Stomach (tissue), 8 donors: ENCODE measurements at regions not wholly inside any gene's neighbourhood (a gene's known extent, or its start where the extent isn't known, plus 50 kb on each side); places are given as distances from the start of the nearest gene placed in this dataset.

Experiments used
- DNase-seq, 2 donors: peaks; one replicate each; pipeline versions ENCODE4 v3.0.0 to v3.0.0-alpha.2; 2013 to 2019
- H3K27ac ChIP-seq, 5 donors: fragments of 200-600 bp in 4 of 5; sonication (generic) in 4 of 5; one replicate each; pipeline ENCODE4 v1.5.1; 2013 to 2019; ENCODE audit warnings: mild to moderate bottlenecking in 1 of 5, moderate library complexity in 1 of 5
- H3K27me3 ChIP-seq, 3 donors: fragments of 200-600 bp; sonication (generic); one replicate each; pipeline ENCODE4 v1.5.1; 2017 to 2019; ENCODE audit warnings: mixed run types in 1 of 3
- H3K36me3 ChIP-seq, 4 donors: fragments of 200-600 bp; sonication (generic); 1 replicate in 3 of 4; 2 replicates in 1 of 4; pipeline ENCODE4 v1.5.1; 2016 to 2019
- H3K4me1 ChIP-seq, 4 donors: fragments of 200-600 bp; sonication (generic); one replicate each; pipeline ENCODE4 v1.5.1; 2016 to 2019
- H3K4me3 ChIP-seq, 4 donors: fragments of 200-600 bp; sonication (generic) in 3 of 4; one replicate each; pipeline ENCODE4 v1.5.1; 2016 to 2019; ENCODE audit warnings: mild to moderate bottlenecking in 1 of 4
- H3K9me3 ChIP-seq, 4 donors: fragments of 200-600 bp; sonication (generic); one replicate each; pipeline ENCODE4 v1.5.1; 2016 to 2019
- CTCF ChIP-seq, 7 experiments: fragments of 450-650 bp in 4 of 7; fragments of 200-600 bp in 3 of 7; sonication (generic) in 3 of 7; IDR thresholded peaks; one replicate each; pipeline ENCODE4 v1.5.1; 2016 to 2019; ENCODE audit warnings: antibody characterized with exemption in 7 of 7, control low read depth in 2 of 7, mild to moderate bottlenecking in 1 of 7
- EP300 ChIP-seq: sonication (generic); formaldehyde crosslinking; IDR thresholded peaks from one replicate; pipeline ENCODE4 v1.6.1; 2017; ENCODE audit warnings: antibody characterized with exemption
- POLR2A ChIP-seq, 4 donors: fragments of 450-650 bp; IDR thresholded peaks; one replicate each; pipeline ENCODE4 v1.6.1; 2016; ENCODE audit warnings: antibody characterized with exemption in 4 of 4, control low read depth in 2 of 4, mild to moderate bottlenecking in 1 of 4, moderate library complexity in 1 of 4
- POLR2AphosphoS5 ChIP-seq, 3 donors: sonication (generic); formaldehyde crosslinking; IDR thresholded peaks; one replicate each; pipeline ENCODE4 v1.6.1; 2016; ENCODE audit warnings: antibody characterized with exemption in 3 of 3
- WGBS, 5 donors: extraction: QIAGEN DNeasy Blood & Tissue Kit in 3 of 5; methylation state at CpG; one replicate each; pipeline versions ENCODE4 v1.1.5 to v1.1.7; 2013 to 2018; 5-methylcytosine and 5-hydroxymethylcytosine counted together
- intact Hi-C: fragments of 100-400 bp; cut with DNase I; formaldehyde crosslinking; loops from one replicate; pipeline ENCODE4 v1.15.1; 2023; ENCODE audit warnings: low total_unique reads
- donor health status: healthy with polysubstance abuse.
- donor health status: Bipolar disorder and iron deficiency.
- donor health status: healthy.

GRCh38 chr9:11340654-11341053, 727.9 kb upstream of the PTPRD start:
- intact Hi-C loops = no loop called here
- no peaks in the 10 kb centered on the region for H3K36me3 ChIP-seq
- H3K4me1 ChIP-seq = no peaks in the 10 kb centered on the region
- H3K9me3 ChIP-seq = no peaks in the 10 kb centered on the region
- WGBS, 5 donors = 53 to 83% (median 66%) methylated on average over 1 of the region's 1 CpG
- no peak overlapping the region for H3K27ac ChIP-seq
- DNase-seq = no peak
- H3K27me3 ChIP-seq = no peaks in the 10 kb centered on the region
- TF ChIP-seq CTCF (IDR thresholded peaks at IDR 0.05) = no peak
- TF ChIP-seq EP300 = no peak
- TF ChIP-seq POLR2A (IDR thresholded peaks at IDR 0.05) = no peak
- no peak for TF ChIP-seq POLR2AphosphoS5 (IDR thresholded peaks at IDR 0.05)
- no peak overlapping the region for H3K4me3 ChIP-seq

- no peak overlapping the region for H3K4me3 ChIP-seq
- H3K27ac ChIP-seq = no peak overlapping the region
- no peaks in the 10 kb centered on the region for H3K9me3 ChIP-seq
- no peak for TF ChIP-seq POLR2A (IDR thresholded peaks at IDR 0.05)
- TF ChIP-seq EP300 = no peak
- TF ChIP-seq POLR2AphosphoS5 (IDR thresholded peaks at IDR 0.05) = no peak
- TF ChIP-seq CTCF (IDR thresholded peaks at IDR 0.05) = no peak
- H3K4me1 ChIP-seq = no peaks in the 10 kb centered on the region
- no peaks in the 10 kb centered on the region for H3K27me3 ChIP-seq
- no peak for DNase-seq
- H3K36me3 ChIP-seq = no peaks in the 10 kb centered on the region
- intact Hi-C loops = no loop called here
These were observed 734.6 kb upstream of the PTPRD start for GRCh38 chr9:11347437-11347836.

- Histone ChIP-seq H3K27me3 (no peaks in the 10 kb centered on the region), H3K27ac (no peak overlapping the region), H3K4me1 (no peaks in the 10 kb centered on the region), H3K4me3 (no peak overlapping the region), H3K9me3 (no peaks in the 10 kb centered on the region), H3K36me3 (no peaks in the 10 kb centered on the region)
- no peak for TF ChIP-seq POLR2AphosphoS5 (IDR thresholded peaks at IDR 0.05)
- TF ChIP-seq CTCF (IDR thresholded peaks at IDR 0.05) = no peak
- no peak for TF ChIP-seq EP300
- TF ChIP-seq POLR2A (IDR thresholded peaks at IDR 0.05) = no peak
- WGBS, 5 donors = 73 to 89% (median 84%) methylated on average over 5 of the region's 5 CpGs
- intact Hi-C loops = no loop called here
- DNase-seq = no peak
These were observed 735.6 kb upstream of the PTPRD start for GRCh38 chr9:11348366-11348765.

- intact Hi-C loops = no loop called here
- DNase-seq = no peak
- Histone ChIP-seq H3K36me3 (no peaks in the 10 kb centered on the region), H3K27ac (no peak overlapping the region), H3K27me3 (no peaks in the 10 kb centered on the region), H3K4me1 (no peaks in the 10 kb centered on the region), H3K9me3 (no peaks in the 10 kb centered on the region), H3K4me3 (no peak overlapping the region)
- 81 to 87% (median 84%) methylated on average over 4 to 5 of the region's 5 CpGs for WGBS, 5 donors
- TF ChIP-seq POLR2A (IDR thresholded peaks at IDR 0.05) = no peak
- no peak for TF ChIP-seq CTCF (IDR thresholded peaks at IDR 0.05)
- no peak for TF ChIP-seq EP300
- no peak for TF ChIP-seq POLR2AphosphoS5 (IDR thresholded peaks at IDR 0.05)
These were observed 736.4 kb upstream of the PTPRD start for GRCh38 chr9:11349187-11349586.

GRCh38 chr9:11352612-11353011, 739.8 kb upstream of the PTPRD start:
- no peak for DNase-seq
- Histone ChIP-seq H3K4me1 (no peaks in the 10 kb centered on the region), H3K27ac (no peak overlapping the region), H3K36me3 (no peaks in the 10 kb centered on the region), H3K9me3 (no peaks in the 10 kb centered on the region), H3K27me3 (no peaks in the 10 kb centered on the region), H3K4me3 (no peak overlapping the region)
- WGBS, 5 donors = 56 to 72% (median 60%) methylated on average over 2 of the region's 2 CpGs
- intact Hi-C loops = no loop called here
- no peak for TF ChIP-seq CTCF (IDR thresholded peaks at IDR 0.05)
- no peak for TF ChIP-seq EP300
- TF ChIP-seq POLR2A (IDR thresholded peaks at IDR 0.05) = no peak
- TF ChIP-seq POLR2AphosphoS5 (IDR thresholded peaks at IDR 0.05) = no peak
